ENCODE measurements at regions not wholly inside any gene's neighbourhood (a gene's known extent, or its start where the extent isn't known, plus 50 kb on each side); places are given as distances from the start of the nearest gene placed in this dataset.

DNA sequence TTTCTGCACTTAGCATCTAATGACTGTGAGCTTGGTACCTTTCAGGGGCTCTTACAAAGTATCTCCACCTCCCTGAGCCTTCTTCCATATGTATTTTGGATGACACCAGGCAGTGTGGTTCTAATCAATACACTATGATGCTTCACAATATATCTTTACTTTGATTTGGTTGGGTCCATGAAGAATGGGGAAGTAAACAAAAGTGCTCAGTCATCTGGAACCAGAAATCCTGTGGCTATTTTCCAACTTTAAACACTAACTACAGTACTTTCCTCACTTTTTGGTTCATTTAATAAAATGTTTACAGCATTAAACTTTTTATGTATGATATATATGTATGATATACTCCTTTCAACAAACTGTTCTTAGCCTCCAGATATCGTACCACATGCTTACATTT is 216.4 kb upstream of the AFF2 start:
- ChIA-PET CTCF (no interaction called here), POLR2A (no interaction called here)
- Mint-ChIP-seq H3K4me3 (no peak overlapping the region), H3K4me1 (peaks cover 43% of the 10 kb centered on the region), H3K36me3 (no peaks in the 10 kb centered on the region), H3K9me3 (no peaks in the 10 kb centered on the region), H3K27me3 (ENCODE audit: low read depth) (peaks cover 34% of the 10 kb centered on the region), H3K27ac (no peak overlapping the region)
- DNase-seq (ENCODE audit: low spot score) = no peak
- ATAC-seq = no peak
- TF ChIP-seq, protein P1, sequence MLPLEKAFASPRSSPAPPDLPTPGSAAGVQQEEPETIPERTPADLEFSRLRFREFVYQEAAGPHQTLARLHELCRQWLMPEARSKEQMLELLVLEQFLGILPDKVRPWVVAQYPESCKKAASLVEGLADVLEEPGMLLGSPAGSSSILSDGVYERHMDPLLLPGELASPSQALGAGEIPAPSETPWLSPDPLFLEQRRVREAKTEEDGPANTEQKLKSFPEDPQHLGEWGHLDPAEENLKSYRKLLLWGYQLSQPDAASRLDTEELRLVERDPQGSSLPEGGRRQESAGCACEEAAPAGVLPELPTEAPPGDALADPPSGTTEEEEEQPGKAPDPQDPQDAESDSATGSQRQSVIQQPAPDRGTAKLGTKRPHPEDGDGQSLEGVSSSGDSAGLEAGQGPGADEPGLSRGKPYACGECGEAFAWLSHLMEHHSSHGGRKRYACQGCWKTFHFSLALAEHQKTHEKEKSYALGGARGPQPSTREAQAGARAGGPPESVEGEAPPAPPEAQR (CRISPR knock-in tag; IDR thresholded peaks at IDR 0.05) = no peak
- TF ChIP-seq EMX1 (CRISPR knock-in tag; IDR thresholded peaks at IDR 0.05) = no peak
- no peak for TF ChIP-seq ZNF423 (CRISPR knock-in tag; IDR thresholded peaks at IDR 0.05)
- TF ChIP-seq TCF7 (CRISPR knock-in tag; IDR thresholded peaks at IDR 0.05; ENCODE audit: low read depth) = no peak
- no peak for TF ChIP-seq IRF2 (CRISPR knock-in tag; IDR thresholded peaks at IDR 0.05; ENCODE audit: borderline replicate concordance, low read depth)
- TF ChIP-seq ZNF317 (CRISPR knock-in tag; IDR thresholded peaks at IDR 0.05; ENCODE audit: borderline replicate concordance, low read depth) = no peak

DNA sequence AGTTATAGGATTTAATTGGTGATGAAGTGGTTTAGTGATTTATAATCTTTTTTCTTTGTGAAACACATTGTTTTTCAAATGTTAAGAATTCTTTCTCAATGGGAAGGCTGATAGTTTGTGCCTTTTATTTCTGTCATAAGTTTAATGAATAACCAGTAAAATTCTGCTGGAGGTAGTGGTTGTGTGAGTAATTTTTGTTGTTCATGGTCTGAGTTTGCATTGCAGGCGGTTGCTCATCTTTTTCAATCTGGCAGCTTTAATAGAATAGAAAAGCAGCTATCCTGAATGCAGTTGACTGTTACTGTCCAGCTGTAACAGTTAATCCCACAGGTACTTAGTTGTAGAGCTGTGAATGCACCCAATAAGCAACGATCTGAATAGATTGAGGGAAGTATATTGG is 215.6 kb upstream of the AFF2 start:
- peaks cover 50% of the 10 kb centered on the region for H3K4me1 Mint-ChIP-seq
- TF ChIP-seq NR2C2 (CRISPR knock-in tag; IDR thresholded peaks at IDR 0.05) = no peak
- TF ChIP-seq ZNF121 (CRISPR knock-in tag; IDR thresholded peaks at IDR 0.05) = no peak
- no peak for TF ChIP-seq RORB (CRISPR knock-in tag; IDR thresholded peaks at IDR 0.05)
- TF ChIP-seq, protein P2, sequence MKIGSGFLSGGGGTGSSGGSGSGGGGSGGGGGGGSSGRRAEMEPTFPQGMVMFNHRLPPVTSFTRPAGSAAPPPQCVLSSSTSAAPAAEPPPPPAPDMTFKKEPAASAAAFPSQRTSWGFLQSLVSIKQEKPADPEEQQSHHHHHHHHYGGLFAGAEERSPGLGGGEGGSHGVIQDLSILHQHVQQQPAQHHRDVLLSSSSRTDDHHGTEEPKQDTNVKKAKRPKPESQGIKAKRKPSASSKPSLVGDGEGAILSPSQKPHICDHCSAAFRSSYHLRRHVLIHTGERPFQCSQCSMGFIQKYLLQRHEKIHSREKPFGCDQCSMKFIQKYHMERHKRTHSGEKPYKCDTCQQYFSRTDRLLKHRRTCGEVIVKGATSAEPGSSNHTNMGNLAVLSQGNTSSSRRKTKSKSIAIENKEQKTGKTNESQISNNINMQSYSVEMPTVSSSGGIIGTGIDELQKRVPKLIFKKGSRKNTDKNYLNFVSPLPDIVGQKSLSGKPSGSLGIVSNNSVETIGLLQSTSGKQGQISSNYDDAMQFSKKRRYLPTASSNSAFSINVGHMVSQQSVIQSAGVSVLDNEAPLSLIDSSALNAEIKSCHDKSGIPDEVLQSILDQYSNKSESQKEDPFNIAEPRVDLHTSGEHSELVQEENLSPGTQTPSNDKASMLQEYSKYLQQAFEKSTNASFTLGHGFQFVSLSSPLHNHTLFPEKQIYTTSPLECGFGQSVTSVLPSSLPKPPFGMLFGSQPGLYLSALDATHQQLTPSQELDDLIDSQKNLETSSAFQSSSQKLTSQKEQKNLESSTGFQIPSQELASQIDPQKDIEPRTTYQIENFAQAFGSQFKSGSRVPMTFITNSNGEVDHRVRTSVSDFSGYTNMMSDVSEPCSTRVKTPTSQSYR (CRISPR knock-in tag; IDR thresholded peaks at IDR 0.05) = no peak
- no peak for TF ChIP-seq SMAD4 (CRISPR knock-in tag; IDR thresholded peaks at IDR 0.05)
- H3K9me3 Mint-ChIP-seq = no peaks in the 10 kb centered on the region
- no peaks in the 10 kb centered on the region for H3K36me3 Mint-ChIP-seq
- DNase-seq (ENCODE audit: low spot score) (no peak), ATAC-seq (no peak)
- POLR2A ChIA-PET = no interaction called here
- CTCF ChIA-PET = no interaction called here
- no peak overlapping the region for H3K27ac Mint-ChIP-seq
- no peak overlapping the region for H3K4me3 Mint-ChIP-seq
- peaks cover 34% of the 10 kb centered on the region for H3K27me3 Mint-ChIP-seq (ENCODE audit: low read depth)

DNA sequence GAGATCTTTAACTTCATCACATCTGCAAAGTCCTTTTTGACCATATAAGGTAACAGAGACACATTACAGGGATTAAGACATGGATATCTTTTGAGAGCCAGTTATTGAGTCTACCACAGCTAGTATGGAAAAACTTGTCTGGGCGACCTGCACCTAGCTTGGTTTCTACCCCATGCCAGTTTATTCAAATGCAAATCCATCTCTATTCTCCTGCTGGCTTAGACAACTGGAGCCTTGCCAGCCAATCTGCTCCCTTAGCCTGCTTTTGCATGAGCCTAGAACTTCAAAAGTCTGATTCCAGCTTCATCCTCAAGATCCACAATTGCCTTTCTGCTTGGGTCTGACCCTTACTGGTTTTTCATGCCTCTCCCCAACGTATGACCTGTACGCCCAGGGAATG is 212.0 kb upstream of the AFF2 start:
- H3K27me3 Mint-ChIP-seq (ENCODE audit: low read depth) = peaks cover 34% of the 10 kb centered on the region
- DNase-seq (ENCODE audit: low spot score) = no peak
- H3K9me3 Mint-ChIP-seq = no peaks in the 10 kb centered on the region
- peaks cover 57% of the 10 kb centered on the region for H3K4me1 Mint-ChIP-seq
- ChIA-PET POLR2A (no interaction called here), CTCF (no interaction called here)
- peak; percentile 26; the same call in 1 of the 2 replicates for ATAC-seq
- H3K4me3 Mint-ChIP-seq = no peak overlapping the region; the same call in 1 of the 2 replicates
- no peaks in the 10 kb centered on the region for H3K36me3 Mint-ChIP-seq
- H3K27ac Mint-ChIP-seq = no peak overlapping the region; the same call in 1 of the 2 replicates
- TF ChIP-seq, protein P3, sequence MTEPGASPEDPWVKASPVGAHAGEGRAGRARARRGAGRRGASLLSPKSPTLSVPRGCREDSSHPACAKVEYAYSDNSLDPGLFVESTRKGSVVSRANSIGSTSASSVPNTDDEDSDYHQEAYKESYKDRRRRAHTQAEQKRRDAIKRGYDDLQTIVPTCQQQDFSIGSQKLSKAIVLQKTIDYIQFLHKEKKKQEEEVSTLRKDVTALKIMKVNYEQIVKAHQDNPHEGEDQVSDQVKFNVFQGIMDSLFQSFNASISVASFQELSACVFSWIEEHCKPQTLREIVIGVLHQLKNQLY (CRISPR knock-in tag; IDR thresholded peaks at IDR 0.05) = no peak
- TF ChIP-seq NR2C2 (CRISPR knock-in tag; IDR thresholded peaks at IDR 0.05) (no peak), GRHL2 (CRISPR knock-in tag; IDR thresholded peaks at IDR 0.05; ENCODE audit: insufficient replicate concordance, severe bottlenecking) (no peak), ATF1 (CRISPR knock-in tag; IDR thresholded peaks at IDR 0.05) (no peak), ZNF423 (CRISPR knock-in tag; IDR thresholded peaks at IDR 0.05) (no peak), ZNF671 (CRISPR knock-in tag; IDR thresholded peaks at IDR 0.05) (no peak), TEAD1 (CRISPR knock-in tag; IDR thresholded peaks at IDR 0.05) (no peak), ZNF263 (CRISPR knock-in tag; IDR thresholded peaks at IDR 0.05; ENCODE audit: low read depth) (no peak)
- TF ChIP-seq, protein P4, sequence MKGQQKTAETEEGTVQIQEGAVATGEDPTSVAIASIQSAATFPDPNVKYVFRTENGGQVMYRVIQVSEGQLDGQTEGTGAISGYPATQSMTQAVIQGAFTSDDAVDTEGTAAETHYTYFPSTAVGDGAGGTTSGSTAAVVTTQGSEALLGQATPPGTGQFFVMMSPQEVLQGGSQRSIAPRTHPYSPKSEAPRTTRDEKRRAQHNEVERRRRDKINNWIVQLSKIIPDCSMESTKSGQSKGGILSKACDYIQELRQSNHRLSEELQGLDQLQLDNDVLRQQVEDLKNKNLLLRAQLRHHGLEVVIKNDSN (CRISPR knock-in tag; IDR thresholded peaks at IDR 0.05) = no peak
- TF ChIP-seq, protein P5, sequence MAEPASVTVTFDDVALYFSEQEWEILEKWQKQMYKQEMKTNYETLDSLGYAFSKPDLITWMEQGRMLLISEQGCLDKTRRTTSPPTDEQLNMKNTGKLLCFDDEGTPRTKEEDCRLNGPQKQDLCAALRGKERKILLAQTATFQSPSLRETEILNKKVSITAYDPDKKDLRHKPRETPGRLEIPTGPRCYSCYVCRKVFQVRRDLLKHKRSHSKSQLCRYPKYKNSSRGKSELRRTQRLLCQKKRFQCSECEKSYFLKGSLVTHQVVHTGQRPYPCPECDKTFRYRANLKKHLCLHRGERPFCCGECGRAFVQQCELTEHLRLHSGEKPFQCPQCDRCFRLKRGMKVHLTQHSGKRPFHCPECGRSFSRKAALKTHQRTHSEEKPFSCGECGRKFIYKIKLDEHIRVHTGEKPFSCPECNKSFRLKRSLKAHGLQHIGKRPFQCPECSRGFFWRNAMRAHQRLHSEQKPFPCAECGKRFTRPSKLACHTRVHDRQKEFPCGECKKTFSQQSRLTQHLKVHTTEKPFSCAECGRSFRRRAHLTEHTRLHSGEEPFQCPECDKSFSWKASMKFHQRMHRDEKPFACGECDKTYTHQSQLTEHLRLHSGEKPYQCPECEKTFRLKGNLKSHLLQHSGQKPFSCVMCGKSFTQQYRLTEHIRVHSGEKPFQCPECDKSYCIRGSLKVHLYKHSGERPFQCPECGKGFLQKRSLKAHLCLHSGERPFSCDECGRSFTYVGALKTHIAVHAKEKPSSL (CRISPR knock-in tag; conservative IDR thresholded peaks at IDR 0.05) = no peak
- TF ChIP-seq, protein P6, sequence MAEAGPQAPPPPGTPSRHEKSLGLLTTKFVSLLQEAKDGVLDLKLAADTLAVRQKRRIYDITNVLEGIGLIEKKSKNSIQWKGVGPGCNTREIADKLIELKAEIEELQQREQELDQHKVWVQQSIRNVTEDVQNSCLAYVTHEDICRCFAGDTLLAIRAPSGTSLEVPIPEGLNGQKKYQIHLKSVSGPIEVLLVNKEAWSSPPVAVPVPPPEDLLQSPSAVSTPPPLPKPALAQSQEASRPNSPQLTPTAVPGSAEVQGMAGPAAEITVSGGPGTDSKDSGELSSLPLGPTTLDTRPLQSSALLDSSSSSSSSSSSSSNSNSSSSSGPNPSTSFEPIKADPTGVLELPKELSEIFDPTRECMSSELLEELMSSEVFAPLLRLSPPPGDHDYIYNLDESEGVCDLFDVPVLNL (CRISPR knock-in tag; IDR thresholded peaks at IDR 0.05; ENCODE audit: borderline replicate concordance, low read depth) = no peak
- TF ChIP-seq, protein P7, sequence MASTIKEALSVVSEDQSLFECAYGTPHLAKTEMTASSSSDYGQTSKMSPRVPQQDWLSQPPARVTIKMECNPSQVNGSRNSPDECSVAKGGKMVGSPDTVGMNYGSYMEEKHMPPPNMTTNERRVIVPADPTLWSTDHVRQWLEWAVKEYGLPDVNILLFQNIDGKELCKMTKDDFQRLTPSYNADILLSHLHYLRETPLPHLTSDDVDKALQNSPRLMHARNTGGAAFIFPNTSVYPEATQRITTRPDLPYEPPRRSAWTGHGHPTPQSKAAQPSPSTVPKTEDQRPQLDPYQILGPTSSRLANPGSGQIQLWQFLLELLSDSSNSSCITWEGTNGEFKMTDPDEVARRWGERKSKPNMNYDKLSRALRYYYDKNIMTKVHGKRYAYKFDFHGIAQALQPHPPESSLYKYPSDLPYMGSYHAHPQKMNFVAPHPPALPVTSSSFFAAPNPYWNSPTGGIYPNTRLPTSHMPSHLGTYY (CRISPR knock-in tag; IDR thresholded peaks at IDR 0.05) = no peak
